ENCODE measurements at regions not wholly inside any gene's neighbourhood (a gene's known extent, or its start where the extent isn't known, plus 50 kb on each side); places are given as distances from the start of the nearest gene placed in this dataset.

GRCh38 chr4:107330916-107331315 is 294.8 kb upstream of the DKK2 start:
- H3K27me3 ChIP-seq (ENCODE audit: control insufficient read depth in 2 of 2, insufficient read depth in 1 of 2, low read length in 1 of 2) = no peaks in the 10 kb centered on the region
- no peak overlapping the region for H3K27ac ChIP-seq (ENCODE audit: low read depth in 1 of 2, low read length in 1 of 2)
- H3K4me1 ChIP-seq (ENCODE audit: control insufficient read depth in 2 of 2, insufficient read depth in 2 of 2, low read length in 2 of 2) = no peaks in the 10 kb centered on the region
- H3K9me3 ChIP-seq (ENCODE audit: control insufficient read depth in 2 of 2, insufficient read depth in 1 of 2, low read length in 1 of 2) = peaks cover 0 to 7% of the 10 kb centered on the region in 2 donors
- DNase-seq (ENCODE audit: low read depth in 6 of 9, low spot score in 9 of 9) = no peak
- H3K36me3 ChIP-seq (ENCODE audit: control insufficient read depth in 2 of 2, insufficient read depth in 2 of 2, low read length in 1 of 2) = no peaks in the 10 kb centered on the region
- H3K4me3 ChIP-seq (ENCODE audit: low read length in 2 of 2) = no peak overlapping the region

DNA sequence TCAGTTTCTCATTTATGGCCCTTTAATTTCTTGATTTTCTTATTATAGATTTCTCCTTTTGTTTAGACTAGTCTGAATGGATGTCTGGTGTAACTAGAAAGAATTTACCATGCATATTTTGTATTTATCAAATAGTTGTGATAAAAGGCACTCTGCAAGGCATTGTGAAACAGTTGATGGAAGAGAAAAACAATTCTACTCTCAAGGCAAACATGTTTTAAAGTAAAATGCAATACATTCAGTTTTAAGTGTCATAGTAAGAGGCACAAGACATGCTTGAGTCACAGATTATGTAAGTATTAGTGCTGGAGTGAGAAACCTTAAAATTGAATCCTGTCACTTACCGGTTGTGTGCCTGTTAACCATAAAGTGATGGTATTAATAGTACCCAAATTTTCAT is 283.3 kb upstream of the DKK2 start:
- Histone ChIP-seq H3K9me3 (ENCODE audit: control insufficient read depth in 2 of 2, insufficient read depth in 1 of 2, low read length in 1 of 2) (peaks cover 0 to 5% of the 10 kb centered on the region in 2 donors), H3K27ac (ENCODE audit: low read depth in 1 of 2, low read length in 1 of 2) (no peak overlapping the region), H3K4me1 (ENCODE audit: control insufficient read depth in 2 of 2, insufficient read depth in 2 of 2, low read length in 2 of 2) (no peaks in the 10 kb centered on the region), H3K4me3 (ENCODE audit: low read length in 2 of 2) (no peak overlapping the region), H3K27me3 (ENCODE audit: control insufficient read depth in 2 of 2, insufficient read depth in 1 of 2, low read length in 1 of 2) (no peaks in the 10 kb centered on the region), H3K36me3 (ENCODE audit: control insufficient read depth in 2 of 2, insufficient read depth in 2 of 2, low read length in 1 of 2) (no peaks in the 10 kb centered on the region)
- DNase-seq (ENCODE audit: low read depth in 6 of 9, low spot score in 9 of 9) = no peak
- WGBS = 93% methylated on average over 1 of the region's 1 CpG

- H3K27me3 ChIP-seq (ENCODE audit: control insufficient read depth in 2 of 2, insufficient read depth in 1 of 2, low read length in 1 of 2) = no peaks in the 10 kb centered on the region
- no peaks in the 10 kb centered on the region for H3K4me1 ChIP-seq (ENCODE audit: control insufficient read depth in 2 of 2, insufficient read depth in 2 of 2, low read length in 2 of 2)
- no peaks in the 10 kb centered on the region for H3K36me3 ChIP-seq (ENCODE audit: control insufficient read depth in 2 of 2, insufficient read depth in 2 of 2, low read length in 1 of 2)
- H3K4me3 ChIP-seq (ENCODE audit: low read length in 2 of 2) = no peak overlapping the region
- WGBS = 57% methylated on average over 1 of the region's 1 CpG
- DNase-seq (ENCODE audit: low read depth in 6 of 9, low spot score in 9 of 9) = no peak
- no peak overlapping the region for H3K27ac ChIP-seq (ENCODE audit: low read depth in 1 of 2, low read length in 1 of 2)
- peaks cover 0 to 2% of the 10 kb centered on the region in 2 donors for H3K9me3 ChIP-seq (ENCODE audit: control insufficient read depth in 2 of 2, insufficient read depth in 1 of 2, low read length in 1 of 2)
Measured at GRCh38 chr4:107318078-107318477, 282.0 kb upstream of the DKK2 start.

DNA sequence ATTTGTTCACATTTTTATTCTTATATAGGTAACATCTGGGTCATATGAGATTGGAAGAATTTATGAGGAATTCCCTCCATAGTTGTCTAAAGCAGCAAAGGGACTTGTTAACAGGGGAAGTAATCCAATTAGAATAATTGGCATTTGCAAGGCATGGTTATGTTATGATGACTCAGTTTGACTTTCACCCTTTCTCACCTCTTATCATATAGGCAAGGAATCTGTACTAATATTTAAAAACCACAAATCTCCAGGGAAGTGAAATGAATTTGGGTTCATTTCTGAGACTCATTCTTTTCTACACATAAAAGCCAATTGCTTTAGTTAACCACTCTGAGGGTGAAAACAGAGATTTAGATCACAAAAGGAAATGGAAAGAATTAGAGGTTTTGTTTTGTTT is 281.5 kb upstream of the DKK2 start:
- Histone ChIP-seq H3K27ac (ENCODE audit: low read depth in 1 of 2, low read length in 1 of 2) (no peak overlapping the region), H3K4me3 (ENCODE audit: low read length in 2 of 2) (no peak overlapping the region), H3K9me3 (ENCODE audit: control insufficient read depth in 2 of 2, insufficient read depth in 1 of 2, low read length in 1 of 2) (no peaks in the 10 kb centered on the region), H3K36me3 (ENCODE audit: control insufficient read depth in 2 of 2, insufficient read depth in 2 of 2, low read length in 1 of 2) (no peaks in the 10 kb centered on the region), H3K27me3 (ENCODE audit: control insufficient read depth in 2 of 2, insufficient read depth in 1 of 2, low read length in 1 of 2) (no peaks in the 10 kb centered on the region), H3K4me1 (ENCODE audit: control insufficient read depth in 2 of 2, insufficient read depth in 2 of 2, low read length in 2 of 2) (no peaks in the 10 kb centered on the region)
- DNase-seq (ENCODE audit: low read depth in 6 of 9, low spot score in 9 of 9) = no peak

- Histone ChIP-seq H3K27ac (ENCODE audit: low read depth in 1 of 2, low read length in 1 of 2) (no peak overlapping the region), H3K9me3 (ENCODE audit: control insufficient read depth in 2 of 2, insufficient read depth in 1 of 2, low read length in 1 of 2) (no peaks in the 10 kb centered on the region), H3K4me1 (ENCODE audit: control insufficient read depth in 2 of 2, insufficient read depth in 2 of 2, low read length in 2 of 2) (no peaks in the 10 kb centered on the region), H3K27me3 (ENCODE audit: control insufficient read depth in 2 of 2, insufficient read depth in 1 of 2, low read length in 1 of 2) (no peaks in the 10 kb centered on the region), H3K4me3 (ENCODE audit: low read length in 2 of 2) (no peak overlapping the region), H3K36me3 (ENCODE audit: control insufficient read depth in 2 of 2, insufficient read depth in 2 of 2, low read length in 1 of 2) (no peaks in the 10 kb centered on the region)
- no peak for DNase-seq (ENCODE audit: low read depth in 6 of 9, low spot score in 9 of 9)
Measured at GRCh38 chr4:107315584-107315983, 279.5 kb upstream of the DKK2 start.

GRCh38 chr4:107314156-107314555 is 278.0 kb upstream of the DKK2 start:
- H3K27me3 ChIP-seq (ENCODE audit: control insufficient read depth in 2 of 2, insufficient read depth in 1 of 2, low read length in 1 of 2) = no peaks in the 10 kb centered on the region
- no peaks in the 10 kb centered on the region for H3K4me1 ChIP-seq (ENCODE audit: control insufficient read depth in 2 of 2, insufficient read depth in 2 of 2, low read length in 2 of 2)
- no peaks in the 10 kb centered on the region for H3K36me3 ChIP-seq (ENCODE audit: control insufficient read depth in 2 of 2, insufficient read depth in 2 of 2, low read length in 1 of 2)
- no peak for DNase-seq (ENCODE audit: low read depth in 6 of 9, low spot score in 9 of 9)
- no peak overlapping the region for H3K4me3 ChIP-seq (ENCODE audit: low read length in 2 of 2)
- WGBS = 87% methylated on average over 1 of the region's 1 CpG
- H3K9me3 ChIP-seq (ENCODE audit: control insufficient read depth in 2 of 2, insufficient read depth in 1 of 2, low read length in 1 of 2) = no peaks in the 10 kb centered on the region
- no peak overlapping the region for H3K27ac ChIP-seq (ENCODE audit: low read depth in 1 of 2, low read length in 1 of 2)

GRCh38 chr4:107312366-107312765 is 276.3 kb upstream of the DKK2 start:
- 92% methylated on average over 4 of the region's 4 CpGs for WGBS
- H3K4me1 ChIP-seq (ENCODE audit: control insufficient read depth in 2 of 2, insufficient read depth in 2 of 2, low read length in 2 of 2) = no peaks in the 10 kb centered on the region

GRCh38 chr4:107304699-107305286 is 268.7 kb upstream of the DKK2 start:
- H3K4me3 ChIP-seq (ENCODE audit: low read length in 2 of 2) = no peak overlapping the region
- 81% methylated on average over 5 of the region's 5 CpGs for WGBS
- no peaks in the 10 kb centered on the region for H3K36me3 ChIP-seq (ENCODE audit: control insufficient read depth in 2 of 2, insufficient read depth in 2 of 2, low read length in 1 of 2)
- DNase-seq (ENCODE audit: low read depth in 6 of 9, low spot score in 9 of 9) = no peak
- no peaks in the 10 kb centered on the region for H3K4me1 ChIP-seq (ENCODE audit: control insufficient read depth in 2 of 2, insufficient read depth in 2 of 2, low read length in 2 of 2)
- H3K9me3 ChIP-seq (ENCODE audit: control insufficient read depth in 2 of 2, insufficient read depth in 1 of 2, low read length in 1 of 2) = no peaks in the 10 kb centered on the region
- no peaks in the 10 kb centered on the region for H3K27me3 ChIP-seq (ENCODE audit: control insufficient read depth in 2 of 2, insufficient read depth in 1 of 2, low read length in 1 of 2)
- H3K27ac ChIP-seq (ENCODE audit: low read depth in 1 of 2, low read length in 1 of 2) = no peak overlapping the region

More at GRCh38 chr4:107312366-107312765, 276.3 kb upstream of the DKK2 start:
- H3K9me3 ChIP-seq (ENCODE audit: control insufficient read depth in 2 of 2, insufficient read depth in 1 of 2, low read length in 1 of 2) = no peaks in the 10 kb centered on the region
- no peaks in the 10 kb centered on the region for H3K36me3 ChIP-seq (ENCODE audit: control insufficient read depth in 2 of 2, insufficient read depth in 2 of 2, low read length in 1 of 2)
- no peak overlapping the region for H3K4me3 ChIP-seq (ENCODE audit: low read length in 2 of 2)
- no peak for DNase-seq (ENCODE audit: low read depth in 6 of 9, low spot score in 9 of 9)
- no peaks in the 10 kb centered on the region for H3K27me3 ChIP-seq (ENCODE audit: control insufficient read depth in 2 of 2, insufficient read depth in 1 of 2, low read length in 1 of 2)
- H3K27ac ChIP-seq (ENCODE audit: low read depth in 1 of 2, low read length in 1 of 2) = no peak overlapping the region

DNA sequence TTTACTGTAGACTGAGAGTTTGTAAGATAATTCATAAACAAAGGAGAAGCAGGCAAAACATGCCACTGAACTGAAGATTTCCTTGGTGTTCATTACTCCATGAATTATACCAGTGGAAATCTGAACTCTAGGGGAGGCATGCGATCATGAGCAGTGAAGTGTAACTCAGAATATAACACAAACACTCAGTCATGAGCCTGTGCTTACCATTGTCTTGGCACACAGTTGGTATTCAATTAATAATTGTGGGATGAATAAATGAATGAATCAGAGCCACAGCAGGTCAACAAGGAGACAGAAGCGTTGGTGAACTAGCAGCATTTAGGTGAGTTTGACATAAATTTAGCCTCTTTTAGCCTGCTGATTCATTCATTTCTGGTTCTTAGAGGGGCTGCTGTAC is 263.5 kb upstream of the DKK2 start:
- H3K9me3 ChIP-seq (ENCODE audit: control insufficient read depth in 2 of 2, insufficient read depth in 1 of 2, low read length in 1 of 2) = no peaks in the 10 kb centered on the region
- no peaks in the 10 kb centered on the region for H3K36me3 ChIP-seq (ENCODE audit: control insufficient read depth in 2 of 2, insufficient read depth in 2 of 2, low read length in 1 of 2)
- 95% methylated on average over 2 of the region's 2 CpGs for WGBS
- no peak for DNase-seq (ENCODE audit: low read depth in 6 of 9, low spot score in 9 of 9)
- no peak overlapping the region for H3K4me3 ChIP-seq (ENCODE audit: low read length in 2 of 2)
- no peaks in the 10 kb centered on the region for H3K27me3 ChIP-seq (ENCODE audit: control insufficient read depth in 2 of 2, insufficient read depth in 1 of 2, low read length in 1 of 2)
- H3K27ac ChIP-seq (ENCODE audit: low read depth in 1 of 2, low read length in 1 of 2) = no peak overlapping the region
- no peaks in the 10 kb centered on the region for H3K4me1 ChIP-seq (ENCODE audit: control insufficient read depth in 2 of 2, insufficient read depth in 2 of 2, low read length in 2 of 2)

- no peaks in the 10 kb centered on the region for H3K9me3 ChIP-seq (ENCODE audit: control insufficient read depth in 2 of 2, insufficient read depth in 1 of 2, low read length in 1 of 2)
Measured at GRCh38 chr4:107292979-107293378, 256.9 kb upstream of the DKK2 start.

More at GRCh38 chr4:107292979-107293378, 256.9 kb upstream of the DKK2 start:
- no peaks in the 10 kb centered on the region for H3K27me3 ChIP-seq (ENCODE audit: control insufficient read depth in 2 of 2, insufficient read depth in 1 of 2, low read length in 1 of 2)
- 87% methylated on average over 4 of the region's 4 CpGs for WGBS
- no peak overlapping the region for H3K4me3 ChIP-seq (ENCODE audit: low read length in 2 of 2)
- no peaks in the 10 kb centered on the region for H3K4me1 ChIP-seq (ENCODE audit: control insufficient read depth in 2 of 2, insufficient read depth in 2 of 2, low read length in 2 of 2)
- no peak for DNase-seq (ENCODE audit: low read depth in 6 of 9, low spot score in 9 of 9)
- no peaks in the 10 kb centered on the region for H3K36me3 ChIP-seq (ENCODE audit: control insufficient read depth in 2 of 2, insufficient read depth in 2 of 2, low read length in 1 of 2)
- no peak overlapping the region for H3K27ac ChIP-seq (ENCODE audit: low read depth in 1 of 2, low read length in 1 of 2)
